GM23338 (cell line): ENCODE measurements at regions not wholly inside any gene's neighbourhood (a gene's known extent, or its start where the extent isn't known, plus 50 kb on each side); places are given as distances from the start of the nearest gene placed in this dataset.

Source experiments
- ATAC-seq: fragments of 200-7000 bp; cut with Tn5 transposase; 3 replicates; pipeline ENCODE4 v1.9.1; 2020
- DNase-seq: peaks from one replicate; pipeline ENCODE4 v3.0.0-alpha.2; 2015; ENCODE audit warnings: low spot score
- H2AFZ ChIP-seq: fragments of 200-600 bp; sonication (generic); 2 replicates; pipeline ENCODE4 v1.8.0; 2016; ENCODE audit warnings: antibody characterized with exemption, mild to moderate bottlenecking, moderate library complexity
- H3F3A ChIP-seq: fragments of 200-600 bp; sonication (generic); replicated peaks from 2 replicates; pipeline ENCODE4 v1.8.0; 2017; ENCODE audit warnings: antibody characterized with exemption, mixed run types, low read depth
- H3K27ac ChIP-seq: fragments of 200-600 bp; sonication (generic); 2 replicates; pipeline ENCODE4 v1.6.1; 2016; ENCODE audit warnings: low read depth
- H3K27me3 ChIP-seq: fragments of 200-600 bp; sonication (generic); 2 replicates; pipeline ENCODE4 v1.8.0; 2016; ENCODE audit warnings: mild to moderate bottlenecking, mixed run types, moderate library complexity; ENCODE audit not compliant: insufficient read depth
- H3K36me3 ChIP-seq: fragments of 200-600 bp; sonication (generic); 2 replicates; pipeline ENCODE4 v1.8.0; 2016; ENCODE audit warnings: mild to moderate bottlenecking; ENCODE audit not compliant: insufficient read depth
- H3K4me1 ChIP-seq: fragments of 200-600 bp; sonication (generic); 2 replicates; pipeline ENCODE4 v1.8.0; 2016; ENCODE audit warnings: mild to moderate bottlenecking, moderate library complexity; ENCODE audit not compliant: insufficient read depth
- H3K4me2 ChIP-seq: fragments of 200-600 bp; sonication (generic); 2 replicates; pipeline ENCODE4 v1.7.1; 2017; ENCODE audit warnings: mixed run types
- H3K4me3 ChIP-seq: fragments of 200-600 bp; sonication (generic); 2 replicates; pipeline ENCODE4 v1.6.1; 2016; ENCODE audit warnings: mixed run types
- H3K79me2 ChIP-seq: fragments of 200-600 bp; sonication (generic); replicated peaks from 2 replicates; pipeline ENCODE4 v1.8.0; 2017; ENCODE audit warnings: mild to moderate bottlenecking; ENCODE audit not compliant: insufficient read depth
- H3K9me2 ChIP-seq: fragments of 200-600 bp; sonication (generic); 2 replicates; pipeline ENCODE4 v1.8.0; 2017; ENCODE audit not compliant: insufficient read depth
- H4K20me1 ChIP-seq: fragments of 200-600 bp; sonication (generic); replicated peaks from 2 replicates; pipeline ENCODE4 v1.8.0; 2017; ENCODE audit warnings: mild to moderate bottlenecking; ENCODE audit not compliant: insufficient read depth
- H3K27ac Mint-ChIP-seq: 2 replicates; pipeline ENCODE4 v1.8.0; 2020; ENCODE audit warnings: inconsistent platforms, mild to moderate bottlenecking, moderate library complexity, mixed read lengths
- H3K27me3 Mint-ChIP-seq: 3 replicates; pipeline ENCODE4 v1.8.0; 2022; ENCODE audit warnings: low read depth, mild to moderate bottlenecking, moderate library complexity, mixed read lengths, inconsistent platforms; ENCODE audit not compliant: insufficient read depth, poor library complexity
- H3K36me3 Mint-ChIP-seq: 3 replicates; pipeline ENCODE4 v1.8.0; 2021; ENCODE audit warnings: low read depth, mild to moderate bottlenecking, inconsistent platforms, moderate library complexity, mixed read lengths
- H3K4me1 Mint-ChIP-seq: 3 replicates; pipeline ENCODE4 v1.8.0; 2020; ENCODE audit warnings: mild to moderate bottlenecking, inconsistent platforms, mixed read lengths
- H3K4me3 Mint-ChIP-seq: 3 replicates; pipeline ENCODE4 v1.8.0; 2021; ENCODE audit warnings: moderate library complexity, mild to moderate bottlenecking, inconsistent platforms, mixed read lengths
- H3K9me3 Mint-ChIP-seq: 3 replicates; pipeline ENCODE4 v1.8.0; 2020; ENCODE audit warnings: moderate library complexity, mild to moderate bottlenecking, inconsistent platforms, mixed read lengths
- CREB1 ChIP-seq: fragments of 250-450 bp; sonication (Bioruptor Pico); IDR thresholded peaks from 2 replicates; pipeline ENCODE4 v1.5.0; 2020; ENCODE audit warnings: low read depth, mild to moderate bottlenecking, moderate library complexity
- CTCF ChIP-seq, 2 experiments: fragments of 200-600 bp in 1 of 2; sonication (generic) in 1 of 2; conservative IDR thresholded peaks; 2 replicates each; pipeline versions ENCODE4 v1.5.1 to v1.6.1; 2016 to 2017; ENCODE audit warnings: antibody characterized with exemption in 2 of 2, low read depth in 2 of 2, mild to moderate bottlenecking in 2 of 2, moderate library complexity in 1 of 2
- EZH2phosphoT487 ChIP-seq: fragments of 200-600 bp; sonication (generic); IDR thresholded peaks from one replicate; pipeline ENCODE4 v1.8.1; 2018; ENCODE audit warnings: antibody characterized with exemption; ENCODE audit not compliant: unreplicated experiment
- JUNB ChIP-seq: IDR thresholded peaks from one replicate; pipeline ENCODE4 v1.6.1; 2016; ENCODE audit warnings: antibody characterized with exemption; ENCODE audit not compliant: unreplicated experiment
- POLR2AphosphoS5 ChIP-seq: IDR thresholded peaks from 2 replicates; pipeline ENCODE4 v1.6.1; 2016; ENCODE audit warnings: antibody characterized with exemption, low read depth
- ZNF114 ChIP-seq: fragments of 250-450 bp; sonication (Bioruptor Pico); IDR thresholded peaks from 2 replicates; pipeline ENCODE4 v1.5.0; 2020; ENCODE audit warnings: mild to moderate bottlenecking, moderate library complexity
- TF ChIP-seq, protein P1 (sequence below): fragments of 250-450 bp; sonication (Bioruptor Pico); IDR thresholded peaks from 2 replicates; pipeline ENCODE4 v1.5.0; 2020; ENCODE audit warnings: mild to moderate bottlenecking, moderate library complexity

- TF ChIP-seq, protein P1, sequence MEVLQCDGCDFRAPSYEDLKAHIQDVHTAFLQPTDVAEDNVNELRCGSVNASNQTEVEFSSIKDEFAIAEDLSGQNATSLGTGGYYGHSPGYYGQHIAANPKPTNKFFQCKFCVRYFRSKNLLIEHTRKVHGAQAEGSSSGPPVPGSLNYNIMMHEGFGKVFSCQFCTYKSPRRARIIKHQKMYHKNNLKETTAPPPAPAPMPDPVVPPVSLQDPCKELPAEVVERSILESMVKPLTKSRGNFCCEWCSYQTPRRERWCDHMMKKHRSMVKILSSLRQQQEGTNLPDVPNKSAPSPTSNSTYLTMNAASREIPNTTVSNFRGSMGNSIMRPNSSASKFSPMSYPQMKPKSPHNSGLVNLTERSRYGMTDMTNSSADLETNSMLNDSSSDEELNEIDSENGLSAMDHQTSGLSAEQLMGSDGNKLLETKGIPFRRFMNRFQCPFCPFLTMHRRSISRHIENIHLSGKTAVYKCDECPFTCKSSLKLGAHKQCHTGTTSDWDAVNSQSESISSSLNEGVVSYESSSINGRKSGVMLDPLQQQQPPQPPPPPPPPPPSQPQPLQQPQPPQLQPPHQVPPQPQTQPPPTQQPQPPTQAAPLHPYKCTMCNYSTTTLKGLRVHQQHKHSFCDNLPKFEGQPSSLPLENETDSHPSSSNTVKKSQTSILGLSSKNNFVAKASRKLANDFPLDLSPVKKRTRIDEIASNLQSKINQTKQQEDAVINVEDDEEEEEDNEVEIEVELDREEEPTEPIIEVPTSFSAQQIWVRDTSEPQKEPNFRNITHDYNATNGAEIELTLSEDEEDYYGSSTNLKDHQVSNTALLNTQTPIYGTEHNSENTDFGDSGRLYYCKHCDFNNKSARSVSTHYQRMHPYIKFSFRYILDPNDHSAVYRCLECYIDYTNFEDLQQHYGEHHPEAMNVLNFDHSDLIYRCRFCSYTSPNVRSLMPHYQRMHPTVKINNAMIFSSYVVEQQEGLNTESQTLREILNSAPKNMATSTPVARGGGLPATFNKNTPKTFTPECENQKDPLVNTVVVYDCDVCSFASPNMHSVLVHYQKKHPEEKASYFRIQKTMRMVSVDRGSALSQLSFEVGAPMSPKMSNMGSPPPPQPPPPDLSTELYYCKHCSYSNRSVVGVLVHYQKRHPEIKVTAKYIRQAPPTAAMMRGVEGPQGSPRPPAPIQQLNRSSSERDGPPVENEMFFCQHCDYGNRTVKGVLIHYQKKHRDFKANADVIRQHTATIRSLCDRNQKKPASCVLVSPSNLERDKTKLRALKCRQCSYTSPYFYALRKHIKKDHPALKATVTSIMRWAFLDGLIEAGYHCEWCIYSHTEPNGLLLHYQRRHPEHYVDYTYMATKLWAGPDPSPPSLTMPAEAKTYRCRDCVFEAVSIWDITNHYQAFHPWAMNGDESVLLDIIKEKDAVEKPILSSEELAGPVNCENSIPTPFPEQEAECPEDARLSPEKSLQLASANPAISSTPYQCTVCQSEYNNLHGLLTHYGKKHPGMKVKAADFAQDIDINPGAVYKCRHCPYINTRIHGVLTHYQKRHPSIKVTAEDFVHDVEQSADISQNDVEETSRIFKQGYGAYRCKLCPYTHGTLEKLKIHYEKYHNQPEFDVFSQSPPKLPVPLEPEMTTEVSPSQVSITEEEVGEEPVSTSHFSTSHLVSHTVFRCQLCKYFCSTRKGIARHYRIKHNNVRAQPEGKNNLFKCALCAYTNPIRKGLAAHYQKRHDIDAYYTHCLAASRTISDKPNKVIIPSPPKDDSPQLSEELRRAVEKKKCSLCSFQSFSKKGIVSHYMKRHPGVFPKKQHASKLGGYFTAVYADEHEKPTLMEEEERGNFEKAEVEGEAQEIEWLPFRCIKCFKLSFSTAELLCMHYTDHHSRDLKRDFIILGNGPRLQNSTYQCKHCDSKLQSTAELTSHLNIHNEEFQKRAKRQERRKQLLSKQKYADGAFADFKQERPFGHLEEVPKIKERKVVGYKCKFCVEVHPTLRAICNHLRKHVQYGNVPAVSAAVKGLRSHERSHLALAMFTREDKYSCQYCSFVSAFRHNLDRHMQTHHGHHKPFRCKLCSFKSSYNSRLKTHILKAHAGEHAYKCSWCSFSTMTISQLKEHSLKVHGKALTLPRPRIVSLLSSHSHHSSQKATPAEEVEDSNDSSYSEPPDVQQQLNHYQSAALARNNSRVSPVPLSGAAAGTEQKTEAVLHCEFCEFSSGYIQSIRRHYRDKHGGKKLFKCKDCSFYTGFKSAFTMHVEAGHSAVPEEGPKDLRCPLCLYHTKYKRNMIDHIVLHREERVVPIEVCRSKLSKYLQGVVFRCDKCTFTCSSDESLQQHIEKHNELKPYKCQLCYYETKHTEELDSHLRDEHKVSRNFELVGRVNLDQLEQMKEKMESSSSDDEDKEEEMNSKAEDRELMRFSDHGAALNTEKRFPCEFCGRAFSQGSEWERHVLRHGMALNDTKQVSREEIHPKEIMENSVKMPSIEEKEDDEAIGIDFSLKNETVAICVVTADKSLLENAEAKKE: no peak
These were observed 263.6 kb downstream of the RWDD3 start (continued) for GRCh38 chr1:95497566-95497965.

GRCh38 chr1:95503278-95504030, 269.4 kb downstream of the RWDD3 start:
- peaks cover 17% of the 10 kb centered on the region for H3K9me2 ChIP-seq
- no peak overlapping the region for H3K4me2 ChIP-seq
- H3K27ac Mint-ChIP-seq: no peak overlapping the region
- no peaks in the 10 kb centered on the region for H3K9me3 Mint-ChIP-seq
- no peaks in the 10 kb centered on the region for H3K27me3 ChIP-seq
- no peak overlapping the region for H3K4me3 Mint-ChIP-seq
- H3K27ac ChIP-seq: no peak overlapping the region
- H3K4me3 ChIP-seq: no peak overlapping the region
- ATAC-seq: no peak
- peaks cover 27% of the 10 kb centered on the region for H3K4me1 Mint-ChIP-seq
- peaks cover 2% of the 10 kb centered on the region for H3K27me3 Mint-ChIP-seq
- H2AFZ ChIP-seq: peak overlapping the region; percentile 78; the same call in 1 of the 2 replicates
- no peaks in the 10 kb centered on the region; the same call in 2 of the 3 replicates for H3K36me3 Mint-ChIP-seq
- H3K36me3 ChIP-seq: no peaks in the 10 kb centered on the region
- H3K79me2 ChIP-seq: no peaks in the 10 kb centered on the region
- peaks cover 30% of the 10 kb centered on the region for H3K4me1 ChIP-seq
- H3F3A ChIP-seq: no peaks in the 10 kb centered on the region
- no peaks in the 10 kb centered on the region for H4K20me1 ChIP-seq
- DNase-seq: no peak
- TF ChIP-seq JUNB (no peak), EZH2phosphoT487 (no peak), CREB1 (CRISPR knock-in tag) (no peak), ZNF114 (no peak), CTCF (conservative IDR thresholded peaks at IDR 0.05; ENCODE audit: low read depth in 2 of 2) (no peak), POLR2AphosphoS5 (no peak)
- TF ChIP-seq, protein P1: no peak
